ENCODE measurements at regions not wholly inside any gene's neighbourhood (a gene's known extent, or its start where the extent isn't known, plus 50 kb on each side); places are given as distances from the start of the nearest gene placed in this dataset.

DNA sequence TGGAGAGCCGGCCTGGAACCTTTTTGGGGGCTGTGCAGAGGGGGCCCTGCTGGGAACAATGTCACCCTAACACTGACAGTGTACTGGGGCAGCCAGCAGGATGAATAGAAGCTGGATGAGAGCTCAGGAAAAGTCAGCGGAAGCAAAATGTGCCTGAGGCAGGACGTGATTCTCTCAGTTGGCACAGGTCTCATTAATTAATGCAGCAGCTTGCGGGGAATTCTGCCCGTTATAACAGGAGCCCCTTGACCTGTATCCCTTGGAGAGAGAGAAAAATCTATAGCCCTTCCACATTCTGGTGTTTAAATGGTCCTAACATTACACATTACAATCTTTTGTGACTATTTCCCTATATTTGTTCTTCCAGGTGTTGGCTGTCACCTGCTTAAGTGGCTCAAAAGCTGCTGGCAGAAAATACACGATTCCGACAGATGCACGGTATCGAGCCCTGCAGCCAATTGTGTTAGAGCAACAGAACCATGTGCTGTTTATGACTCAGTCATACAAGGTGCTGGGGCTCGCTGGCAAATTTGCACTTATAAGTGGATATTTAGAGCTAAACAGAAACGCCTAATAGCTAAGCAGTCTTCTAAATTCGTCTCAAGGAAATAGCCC is 854.7 kb downstream of the AACS start:
- TF ChIP-seq CTCF (conservative IDR thresholded peaks at IDR 0.05 in 1 of 2, IDR thresholded peaks at IDR 0.05 in 1 of 2; ENCODE audit: extremely low read depth in 1 of 2, insufficient read depth in 1 of 2, low read depth in 1 of 2, low read length in 2 of 2) (no peak), EZH2 (IDR thresholded peaks at IDR 0.05; ENCODE audit: borderline replicate concordance, low read length) (no peak)

All from mammary epithelial cell (primary cell).